A673 (cell line): ENCODE measurements at regions not wholly inside any gene's neighbourhood (a gene's known extent, or its start where the extent isn't known, plus 50 kb on each side); places are given as distances from the start of the nearest gene placed in this dataset.

Experiments
- BruUV-seq: library from RNA; stranded (reverse); fragments of 400-500 nt; replicated peaks from 2 replicates; lab custom pipeline; 2021; lab: Mats Ljungman, UMichigan
- CTCF ChIA-PET: fragments of 300-600 bp; sonication (Branson Sonifier 250); formaldehyde crosslinking; loops from one replicate; lab custom pipeline; 2022; ENCODE audit warnings: antibody characterized with exemption; lab: Charles Lee
- POLR2A ChIA-PET: fragments of 300-600 bp; sonication (Branson Sonifier 250); formaldehyde crosslinking; loops from one replicate; lab custom pipeline; 2022; ENCODE audit warnings: antibody characterized with exemption; ENCODE audit not compliant: low non-redundant PET; lab: Charles Lee
- DNase-seq: peaks from one replicate; pipeline ENCODE4 v3.0.0-alpha.2; 2015; ENCODE audit warnings: low spot score
- H3K27ac ChIP-seq: fragments of 200-600 bp; sonication (generic); 2 replicates; pipeline ENCODE4 v1.5.1; 2016; ENCODE audit warnings: mixed run types, low read depth, mild to moderate bottlenecking, mixed read lengths, antibody characterized with exemption, low read length; ENCODE audit not compliant: poor library complexity, severe bottlenecking
- H3K27me3 ChIP-seq: fragments of 200-600 bp; sonication (generic); replicated peaks from 2 replicates; pipeline ENCODE4 v1.6.1; 2017; ENCODE audit warnings: mixed run types, low read depth, mild to moderate bottlenecking, mixed read lengths, antibody characterized with exemption, low read length; ENCODE audit not compliant: insufficient read depth, poor library complexity
- H3K36me3 ChIP-seq: fragments of 200-600 bp; sonication (generic); 2 replicates; pipeline ENCODE4 v1.6.1; 2016; ENCODE audit warnings: mixed run types, mild to moderate bottlenecking, mixed read lengths, antibody characterized with exemption, low read length; ENCODE audit not compliant: insufficient read depth, poor library complexity, severe bottlenecking
- H3K4me1 ChIP-seq: fragments of 200-600 bp; sonication (generic); 2 replicates; pipeline ENCODE4 v1.6.1; 2017; ENCODE audit warnings: mixed run types, mild to moderate bottlenecking, mixed read lengths, antibody characterized with exemption, low read length; ENCODE audit not compliant: insufficient read depth, poor library complexity, severe bottlenecking
- H3K4me3 ChIP-seq: fragments of 200-600 bp; sonication (generic); 2 replicates; pipeline ENCODE4 v1.5.1; 2016; ENCODE audit warnings: low read depth, mixed run types, mild to moderate bottlenecking, mixed read lengths, low read length; ENCODE audit not compliant: poor library complexity, severe bottlenecking
- H3K9me3 ChIP-seq: fragments of 200-600 bp; sonication (generic); 2 replicates; pipeline ENCODE4 v1.6.1; 2016; ENCODE audit warnings: mixed run types, low read depth, mild to moderate bottlenecking, mixed read lengths, antibody characterized with exemption, low read length; ENCODE audit not compliant: poor library complexity, severe bottlenecking
- EZH2 ChIP-seq: fragments of 200-600 bp; sonication (generic); IDR thresholded peaks from 2 replicates; pipeline ENCODE4 v1.6.1; 2017; ENCODE audit warnings: borderline replicate concordance, low read depth, mild to moderate bottlenecking, mixed read lengths, antibody characterized with exemption, low read length; ENCODE audit not compliant: poor library complexity, severe bottlenecking
- intact Hi-C: fragments of 100-400 bp; cut with micrococcal nuclease; formaldehyde crosslinking; loops from one replicate; pipeline ENCODE4 v1.10.0; 2022; ENCODE audit not compliant: unreplicated experiment
- TF ChIP-seq, protein P1 (sequence below): fragments of 300-800, 200-600 bp; sonication (generic); conservative IDR thresholded peaks from 2 replicates; pipeline ENCODE4 v1.5.1; 2017; ENCODE audit warnings: low read depth, mild to moderate bottlenecking, antibody characterized with exemption, low read length, moderate library complexity, mixed read lengths

- Histone ChIP-seq H3K27me3 (no peaks in the 10 kb centered on the region), H3K36me3 (no peaks in the 10 kb centered on the region), H3K9me3 (no peaks in the 10 kb centered on the region), H3K27ac (no peak overlapping the region), H3K4me1 (no peaks in the 10 kb centered on the region), H3K4me3 (no peak overlapping the region)
- intact Hi-C loops = no loop called here
- no peak for DNase-seq
- ChIA-PET CTCF (no interaction called here), POLR2A (no interaction called here)
- TF ChIP-seq, protein P1, sequence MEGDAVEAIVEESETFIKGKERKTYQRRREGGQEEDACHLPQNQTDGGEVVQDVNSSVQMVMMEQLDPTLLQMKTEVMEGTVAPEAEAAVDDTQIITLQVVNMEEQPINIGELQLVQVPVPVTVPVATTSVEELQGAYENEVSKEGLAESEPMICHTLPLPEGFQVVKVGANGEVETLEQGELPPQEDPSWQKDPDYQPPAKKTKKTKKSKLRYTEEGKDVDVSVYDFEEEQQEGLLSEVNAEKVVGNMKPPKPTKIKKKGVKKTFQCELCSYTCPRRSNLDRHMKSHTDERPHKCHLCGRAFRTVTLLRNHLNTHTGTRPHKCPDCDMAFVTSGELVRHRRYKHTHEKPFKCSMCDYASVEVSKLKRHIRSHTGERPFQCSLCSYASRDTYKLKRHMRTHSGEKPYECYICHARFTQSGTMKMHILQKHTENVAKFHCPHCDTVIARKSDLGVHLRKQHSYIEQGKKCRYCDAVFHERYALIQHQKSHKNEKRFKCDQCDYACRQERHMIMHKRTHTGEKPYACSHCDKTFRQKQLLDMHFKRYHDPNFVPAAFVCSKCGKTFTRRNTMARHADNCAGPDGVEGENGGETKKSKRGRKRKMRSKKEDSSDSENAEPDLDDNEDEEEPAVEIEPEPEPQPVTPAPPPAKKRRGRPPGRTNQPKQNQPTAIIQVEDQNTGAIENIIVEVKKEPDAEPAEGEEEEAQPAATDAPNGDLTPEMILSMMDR = no peak
- no peak for TF ChIP-seq EZH2
- BruUV-seq = no TSS peak
These were observed 260.0 kb downstream of the NR2F1-AS1 start for GRCh38 chr5:93320920-93321445.

DNA sequence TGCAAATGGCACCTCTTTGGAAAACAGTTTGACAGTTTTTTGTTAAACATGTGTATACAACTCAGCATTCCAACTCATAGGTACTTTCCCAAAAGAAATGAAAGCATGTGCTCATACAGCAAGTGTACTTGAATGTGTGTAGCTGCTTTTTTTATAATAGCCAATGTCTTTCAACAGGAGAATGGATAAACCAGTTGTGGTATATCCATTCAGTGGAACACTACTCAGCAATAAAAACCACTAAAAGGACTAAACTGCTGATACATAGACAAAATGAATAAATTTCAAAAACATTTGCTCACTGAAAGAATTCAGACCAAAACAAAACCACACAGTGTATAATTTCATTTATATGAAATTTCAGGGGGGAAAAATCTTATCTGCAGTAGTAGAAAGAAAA lies 267.3 kb downstream of the NR2F1-AS1 start:
- no peaks in the 10 kb centered on the region for H3K36me3 ChIP-seq
- no peak for DNase-seq
- CTCF ChIA-PET = no interaction called here
- POLR2A ChIA-PET = no interaction called here
- H3K9me3 ChIP-seq = no peaks in the 10 kb centered on the region
- no peaks in the 10 kb centered on the region for H3K27me3 ChIP-seq
- no peaks in the 10 kb centered on the region for H3K4me1 ChIP-seq
- H3K27ac ChIP-seq = no peak overlapping the region
- no TSS peak for BruUV-seq
- no peak for TF ChIP-seq EZH2
- TF ChIP-seq, protein P1 = no peak
- intact Hi-C loops = no loop called here
- no peak overlapping the region for H3K4me3 ChIP-seq

DNA sequence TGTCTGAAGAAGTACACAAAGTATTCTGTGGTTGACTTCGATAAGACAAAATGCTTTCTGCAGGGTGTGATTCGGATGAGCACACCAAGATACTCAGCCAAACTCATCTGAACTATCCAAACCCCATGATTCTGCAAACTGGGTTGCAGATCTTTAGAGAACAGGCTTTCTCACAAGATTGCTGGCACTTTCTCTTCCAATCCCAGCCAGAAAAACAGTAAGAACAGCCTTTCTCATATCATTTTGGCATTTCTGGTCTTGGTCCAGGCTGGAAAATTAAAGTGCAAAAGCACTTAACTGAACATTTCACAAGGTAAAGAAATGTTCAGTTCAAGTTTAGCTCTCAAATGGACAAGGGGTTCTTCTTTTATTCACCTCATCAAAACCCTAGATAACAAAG lies 269.1 kb downstream of the NR2F1-AS1 start:
- POLR2A ChIA-PET = no interaction called here

More for the DNA sequence above, 269.1 kb downstream of the NR2F1-AS1 start:
- Histone ChIP-seq H3K27me3 (no peaks in the 10 kb centered on the region), H3K27ac (no peak overlapping the region), H3K36me3 (no peaks in the 10 kb centered on the region), H3K9me3 (no peaks in the 10 kb centered on the region), H3K4me1 (no peaks in the 10 kb centered on the region), H3K4me3 (no peak overlapping the region)
- intact Hi-C loops = no loop called here
- DNase-seq = no peak
- BruUV-seq = no TSS peak
- TF ChIP-seq EZH2 = no peak
- TF ChIP-seq, protein P1 = no peak
- CTCF ChIA-PET = no interaction called here
